ENCODE measurements at regions not wholly inside any gene's neighbourhood (a gene's known extent, or its start where the extent isn't known, plus 50 kb on each side); places are given as distances from the start of the nearest gene placed in this dataset.
"Not testable (repeated sequence)": the region's sequence is repeated elsewhere in the genome, so short reads cannot be mapped to it uniquely, and the experiment has no call there.

DNA sequence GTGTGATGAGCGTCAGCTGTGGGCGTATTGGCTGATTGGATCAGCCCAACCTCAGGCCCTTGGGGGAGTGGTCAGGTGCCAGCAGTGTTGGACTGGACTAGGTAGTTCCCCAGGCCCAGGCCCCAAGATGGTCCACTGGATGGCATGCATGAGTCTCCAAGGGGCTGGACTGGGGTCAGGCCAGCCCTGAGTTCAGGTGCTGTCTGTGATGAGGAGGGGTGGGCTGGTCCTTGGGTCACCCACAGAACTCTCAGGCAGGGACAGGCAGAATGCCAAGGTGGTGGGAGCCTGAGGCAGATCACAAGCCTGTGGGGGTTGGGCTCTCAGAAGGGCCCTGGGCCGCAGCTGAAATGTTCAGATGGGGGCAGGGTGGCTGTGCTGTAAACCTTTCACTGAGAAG lies 59.5 kb upstream of the THUMPD2 start:
- H3K27me3 Mint-ChIP-seq (ENCODE audit: low read depth in 3 of 3): peaks cover 0 to 9% (median 7%) of the 10 kb centered on the region in 3 donors
- no peaks in the 10 kb centered on the region for H3K36me3 Mint-ChIP-seq
- H3K4me3 Mint-ChIP-seq: no peak overlapping the region
- no peak for DNase-seq
- peaks cover 0 to 6% (median 0%) of the 10 kb centered on the region in 6 donors for H3K9me3 Mint-ChIP-seq
- no peak overlapping the region for H3K27ac Mint-ChIP-seq
- H3K4me1 Mint-ChIP-seq: peaks cover 0 to 5% of the 10 kb centered on the region in 2 donors

DNA sequence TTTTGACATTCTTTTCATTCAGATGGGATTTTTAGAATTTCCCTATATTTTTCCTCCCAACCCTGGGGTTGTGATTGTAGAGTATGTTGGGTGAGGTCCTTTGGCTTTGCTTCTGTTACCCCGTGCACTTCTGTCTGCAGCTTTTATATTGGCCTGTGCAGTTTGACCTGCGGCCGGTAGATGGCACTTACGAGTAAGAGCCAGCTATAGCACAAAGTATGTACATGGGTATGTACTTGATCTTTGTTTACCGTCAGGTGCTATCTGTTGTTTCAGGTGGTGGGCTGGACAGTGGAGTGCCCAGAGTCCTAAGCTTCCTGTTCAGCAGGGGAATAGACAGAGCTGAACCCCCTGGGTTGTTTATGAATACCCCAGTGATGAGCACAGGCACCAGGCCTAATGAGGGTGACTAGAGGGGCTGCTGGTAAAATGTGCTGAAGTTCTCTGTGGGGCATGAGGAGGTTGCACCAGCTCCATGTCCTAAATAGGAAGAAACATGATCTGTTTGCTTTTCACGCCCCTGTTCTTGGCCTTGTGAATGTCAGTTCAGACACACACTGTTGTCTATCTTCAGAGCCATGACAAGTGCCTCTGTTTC lies 58.9 kb upstream of the THUMPD2 start:
- peaks cover 0 to 5% of the 10 kb centered on the region in 2 donors for H3K4me1 Mint-ChIP-seq
- H3K4me3 Mint-ChIP-seq: no peak overlapping the region
- DNase-seq: peak in 2 of 3 donors; percentile 6 to 7
- H3K27me3 Mint-ChIP-seq (ENCODE audit: low read depth in 3 of 3): peaks cover 0 to 9% (median 7%) of the 10 kb centered on the region in 3 donors
- H3K36me3 Mint-ChIP-seq: no peaks in the 10 kb centered on the region
- H3K9me3 Mint-ChIP-seq: peaks cover 0 to 6% (median 0%) of the 10 kb centered on the region in 6 donors
- H3K27ac Mint-ChIP-seq: no peak overlapping the region

DNA sequence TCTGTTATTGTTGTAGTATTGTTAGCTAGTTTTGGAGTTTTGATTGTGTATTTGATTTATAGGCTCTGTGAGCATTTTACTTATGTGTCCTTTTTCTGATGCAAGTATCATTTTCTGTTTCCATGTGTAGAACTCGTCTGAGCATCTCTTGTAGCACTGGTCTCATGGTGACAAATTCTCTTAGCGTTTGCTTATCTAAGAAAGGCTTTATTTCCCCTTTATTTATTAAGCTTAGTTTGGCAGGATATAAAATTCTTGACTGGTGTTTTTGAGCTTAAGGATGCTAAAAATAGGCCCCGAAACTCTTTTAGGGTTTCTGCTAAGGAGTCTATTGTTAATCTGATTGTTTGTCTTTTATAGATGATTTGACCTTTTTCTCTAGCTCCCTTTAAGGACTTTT lies 57.6 kb upstream of the THUMPD2 start:
- DNase-seq: no peak
- Mint-ChIP-seq H3K9me3 (peaks cover 0 to 6% (median 0%) of the 10 kb centered on the region in 6 donors), H3K27me3 (ENCODE audit: low read depth in 3 of 3) (peaks cover 0 to 9% (median 7%) of the 10 kb centered on the region in 3 donors), H3K4me1 (peaks cover 0 to 5% of the 10 kb centered on the region in 2 donors), H3K36me3 (no peaks in the 10 kb centered on the region), H3K27ac (no peak overlapping the region), H3K4me3 (no peak overlapping the region)

DNA sequence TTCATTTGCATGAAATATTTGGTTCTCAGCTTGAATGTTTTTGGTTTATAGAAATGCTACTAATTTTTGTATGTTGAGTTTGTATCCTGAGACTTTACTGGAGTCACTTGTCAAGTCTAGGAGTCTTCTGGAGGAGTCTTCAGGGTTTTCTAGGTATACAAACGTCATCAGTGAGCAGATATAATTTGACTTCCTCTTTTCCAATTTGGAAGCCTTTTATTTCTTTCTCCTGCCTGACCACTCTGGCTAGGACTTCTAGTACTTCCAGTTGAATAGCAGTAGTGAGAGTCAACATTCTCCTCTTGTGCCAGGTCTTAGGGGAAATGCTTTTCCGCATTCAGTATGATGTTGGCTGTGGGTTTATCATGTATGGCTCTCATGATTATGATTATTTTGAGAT lies 55.4 kb upstream of the THUMPD2 start:
- peaks cover 0 to 2% of the 10 kb centered on the region in 2 donors for H3K4me1 Mint-ChIP-seq
- H3K36me3 Mint-ChIP-seq: no peaks in the 10 kb centered on the region
- H3K4me3 Mint-ChIP-seq: no peak overlapping the region
- H3K9me3 Mint-ChIP-seq: peaks cover 0 to 6% (median 0%) of the 10 kb centered on the region in 6 donors
- DNase-seq: no peak
- H3K27me3 Mint-ChIP-seq (ENCODE audit: low read depth in 3 of 3): peaks cover 0 to 6% (median 3%) of the 10 kb centered on the region in 3 donors
- no peak overlapping the region for H3K27ac Mint-ChIP-seq

DNA sequence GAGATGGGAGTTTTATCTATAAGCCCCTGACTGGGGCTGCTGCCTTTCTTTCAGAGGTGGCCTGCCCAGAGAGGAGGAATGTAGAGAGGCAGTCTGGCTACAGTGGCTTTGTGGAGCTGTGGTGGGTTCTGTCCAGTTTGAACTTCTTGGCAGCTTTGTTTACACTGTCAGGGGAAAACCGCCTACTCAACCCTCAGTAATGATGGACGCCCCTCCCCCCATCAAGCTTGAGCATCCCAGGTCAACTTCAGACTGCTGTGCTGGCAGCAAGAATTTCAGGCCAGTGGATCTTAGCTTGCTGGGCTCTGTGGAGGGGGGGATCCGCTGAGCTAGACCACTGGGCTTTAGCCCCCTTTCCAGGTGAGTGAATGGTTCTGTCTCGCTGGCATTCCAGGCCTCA lies 51.6 kb upstream of the THUMPD2 start:
- not testable (repeated sequence) for H3K27ac Mint-ChIP-seq; H3K9me3 Mint-ChIP-seq; H3K4me1 Mint-ChIP-seq; H3K4me3 Mint-ChIP-seq; H3K36me3 Mint-ChIP-seq; DNase-seq; H3K27me3 Mint-ChIP-seq (ENCODE audit: low read depth in 3 of 3)

Data from immature natural killer cell (primary cell).